GM23338 (cell line): ENCODE measurements at regions not wholly inside any gene's neighbourhood (a gene's known extent, or its start where the extent isn't known, plus 50 kb on each side); places are given as distances from the start of the nearest gene placed in this dataset.

Source experiments
- ATAC-seq: fragments of 200-7000 bp; cut with Tn5 transposase; 3 replicates; pipeline ENCODE4 v1.9.1; 2020
- DNase-seq: peaks from one replicate; pipeline ENCODE4 v3.0.0-alpha.2; 2015; ENCODE audit warnings: low spot score
- H2AFZ ChIP-seq: fragments of 200-600 bp; sonication (generic); 2 replicates; pipeline ENCODE4 v1.8.0; 2016; ENCODE audit warnings: antibody characterized with exemption, mild to moderate bottlenecking, moderate library complexity
- H3F3A ChIP-seq: fragments of 200-600 bp; sonication (generic); replicated peaks from 2 replicates; pipeline ENCODE4 v1.8.0; 2017; ENCODE audit warnings: antibody characterized with exemption, mixed run types, low read depth
- H3K27ac ChIP-seq: fragments of 200-600 bp; sonication (generic); 2 replicates; pipeline ENCODE4 v1.6.1; 2016; ENCODE audit warnings: low read depth
- H3K27me3 ChIP-seq: fragments of 200-600 bp; sonication (generic); 2 replicates; pipeline ENCODE4 v1.8.0; 2016; ENCODE audit warnings: mild to moderate bottlenecking, mixed run types, moderate library complexity; ENCODE audit not compliant: insufficient read depth
- H3K36me3 ChIP-seq: fragments of 200-600 bp; sonication (generic); 2 replicates; pipeline ENCODE4 v1.8.0; 2016; ENCODE audit warnings: mild to moderate bottlenecking; ENCODE audit not compliant: insufficient read depth
- H3K4me1 ChIP-seq: fragments of 200-600 bp; sonication (generic); 2 replicates; pipeline ENCODE4 v1.8.0; 2016; ENCODE audit warnings: mild to moderate bottlenecking, moderate library complexity; ENCODE audit not compliant: insufficient read depth
- H3K4me2 ChIP-seq: fragments of 200-600 bp; sonication (generic); 2 replicates; pipeline ENCODE4 v1.7.1; 2017; ENCODE audit warnings: mixed run types
- H3K4me3 ChIP-seq: fragments of 200-600 bp; sonication (generic); 2 replicates; pipeline ENCODE4 v1.6.1; 2016; ENCODE audit warnings: mixed run types
- H3K79me2 ChIP-seq: fragments of 200-600 bp; sonication (generic); replicated peaks from 2 replicates; pipeline ENCODE4 v1.8.0; 2017; ENCODE audit warnings: mild to moderate bottlenecking; ENCODE audit not compliant: insufficient read depth
- H3K9me2 ChIP-seq: fragments of 200-600 bp; sonication (generic); 2 replicates; pipeline ENCODE4 v1.8.0; 2017; ENCODE audit not compliant: insufficient read depth
- H4K20me1 ChIP-seq: fragments of 200-600 bp; sonication (generic); replicated peaks from 2 replicates; pipeline ENCODE4 v1.8.0; 2017; ENCODE audit warnings: mild to moderate bottlenecking; ENCODE audit not compliant: insufficient read depth
- H3K27ac Mint-ChIP-seq: 2 replicates; pipeline ENCODE4 v1.8.0; 2020; ENCODE audit warnings: inconsistent platforms, mild to moderate bottlenecking, moderate library complexity, mixed read lengths
- H3K27me3 Mint-ChIP-seq: 3 replicates; pipeline ENCODE4 v1.8.0; 2022; ENCODE audit warnings: low read depth, mild to moderate bottlenecking, moderate library complexity, mixed read lengths, inconsistent platforms; ENCODE audit not compliant: insufficient read depth, poor library complexity
- H3K36me3 Mint-ChIP-seq: 3 replicates; pipeline ENCODE4 v1.8.0; 2021; ENCODE audit warnings: low read depth, mild to moderate bottlenecking, inconsistent platforms, moderate library complexity, mixed read lengths
- H3K4me1 Mint-ChIP-seq: 3 replicates; pipeline ENCODE4 v1.8.0; 2020; ENCODE audit warnings: mild to moderate bottlenecking, inconsistent platforms, mixed read lengths
- H3K4me3 Mint-ChIP-seq: 3 replicates; pipeline ENCODE4 v1.8.0; 2021; ENCODE audit warnings: moderate library complexity, mild to moderate bottlenecking, inconsistent platforms, mixed read lengths
- H3K9me3 Mint-ChIP-seq: 3 replicates; pipeline ENCODE4 v1.8.0; 2020; ENCODE audit warnings: moderate library complexity, mild to moderate bottlenecking, inconsistent platforms, mixed read lengths
- CREB1 ChIP-seq: fragments of 250-450 bp; sonication (Bioruptor Pico); IDR thresholded peaks from 2 replicates; pipeline ENCODE4 v1.5.0; 2020; ENCODE audit warnings: low read depth, mild to moderate bottlenecking, moderate library complexity
- CTCF ChIP-seq, 2 experiments: fragments of 200-600 bp in 1 of 2; sonication (generic) in 1 of 2; conservative IDR thresholded peaks; 2 replicates each; pipeline versions ENCODE4 v1.5.1 to v1.6.1; 2016 to 2017; ENCODE audit warnings: antibody characterized with exemption in 2 of 2, low read depth in 2 of 2, mild to moderate bottlenecking in 2 of 2, moderate library complexity in 1 of 2
- ETS1 ChIP-seq: IDR thresholded peaks from 2 replicates; pipeline ENCODE4 v1.6.1; 2016; ENCODE audit warnings: antibody characterized with exemption
- EZH2phosphoT487 ChIP-seq: fragments of 200-600 bp; sonication (generic); IDR thresholded peaks from one replicate; pipeline ENCODE4 v1.8.1; 2018; ENCODE audit warnings: antibody characterized with exemption; ENCODE audit not compliant: unreplicated experiment
- JUNB ChIP-seq: IDR thresholded peaks from one replicate; pipeline ENCODE4 v1.6.1; 2016; ENCODE audit warnings: antibody characterized with exemption; ENCODE audit not compliant: unreplicated experiment
- NANOG ChIP-seq: IDR thresholded peaks from 2 replicates; pipeline ENCODE4 v1.6.1; 2016; ENCODE audit warnings: antibody characterized with exemption, borderline replicate concordance
- POLR2AphosphoS5 ChIP-seq: IDR thresholded peaks from 2 replicates; pipeline ENCODE4 v1.6.1; 2016; ENCODE audit warnings: antibody characterized with exemption, low read depth
- STAT1 ChIP-seq: IDR thresholded peaks from one replicate; pipeline ENCODE4 v1.6.1; 2016; ENCODE audit warnings: antibody characterized with exemption; ENCODE audit not compliant: unreplicated experiment
- ZNF114 ChIP-seq: fragments of 250-450 bp; sonication (Bioruptor Pico); IDR thresholded peaks from 2 replicates; pipeline ENCODE4 v1.5.0; 2020; ENCODE audit warnings: mild to moderate bottlenecking, moderate library complexity
- ZNF331 ChIP-seq: fragments of 250-450 bp; sonication (Bioruptor Pico); IDR thresholded peaks from 2 replicates; pipeline ENCODE4 v1.5.0; 2020; ENCODE audit warnings: low read depth, mild to moderate bottlenecking, moderate library complexity
- ZNF462 ChIP-seq: fragments of 250-450 bp; sonication (Bioruptor Pico); IDR thresholded peaks from 2 replicates; pipeline ENCODE4 v1.5.0; 2020; ENCODE audit warnings: mild to moderate bottlenecking, moderate library complexity

- Histone ChIP-seq H3K36me3 (no peaks in the 10 kb centered on the region; the same call in 1 of the 2 replicates), H3F3A (peaks cover 5% of the 10 kb centered on the region; the same call in 1 of the 2 replicates), H3K4me3 (no peak overlapping the region), H3K27me3 (no peaks in the 10 kb centered on the region), H3K4me1 (peaks cover 54% of the 10 kb centered on the region), H3K9me2 (no peaks in the 10 kb centered on the region), H3K27ac (0 out of 2 replicates have a peak overlapping the region, but pooled peaks have one; percentile 65), H3K79me2 (peaks cover 59% of the 10 kb centered on the region), H3K4me2 (no peak overlapping the region), H2AFZ (no peak overlapping the region), H4K20me1 (peaks cover 40% of the 10 kb centered on the region)
- ATAC-seq (no peak), DNase-seq (no peak)
- H3K4me3 Mint-ChIP-seq, result no peak overlapping the region
- H3K36me3 Mint-ChIP-seq, result peaks cover 5% of the 10 kb centered on the region; the same call in 1 of the 3 replicates
- peaks cover 16% of the 10 kb centered on the region for H3K27me3 Mint-ChIP-seq
- H3K4me1 Mint-ChIP-seq, result peaks cover 80% of the 10 kb centered on the region
- no peak overlapping the region for H3K27ac Mint-ChIP-seq
- no peak for TF ChIP-seq POLR2AphosphoS5
- no peak for TF ChIP-seq EZH2phosphoT487
- TF ChIP-seq ETS1, result no peak
- no peak for TF ChIP-seq NANOG
- H3K9me3 Mint-ChIP-seq, result no peaks in the 10 kb centered on the region
Observed at GRCh38 chr2:120863661-120864320, 128.1 kb downstream of the GLI2 start.

DNA sequence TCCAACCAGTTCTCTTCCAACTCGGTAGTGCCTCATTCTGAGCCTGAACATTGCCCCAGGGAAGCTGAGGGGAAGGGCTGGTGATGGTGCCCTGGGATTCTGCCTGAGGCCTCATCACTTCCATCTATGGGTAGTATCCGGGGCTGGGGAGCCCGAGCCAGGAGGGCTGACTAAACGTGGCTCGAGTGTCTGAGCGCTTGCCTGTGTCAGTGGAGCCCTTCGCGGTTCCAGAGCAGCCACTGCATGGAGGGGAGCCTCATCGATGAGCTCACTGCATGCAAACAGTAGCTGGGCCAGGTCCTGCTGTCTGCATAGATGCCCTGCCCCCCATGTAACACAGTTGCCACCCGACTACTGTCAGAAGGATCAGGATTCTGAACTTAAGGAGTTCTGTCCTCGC is 129.3 kb downstream of the GLI2 start:
- peaks cover 11% of the 10 kb centered on the region for H3K27me3 Mint-ChIP-seq
- peaks cover 53% of the 10 kb centered on the region for H3K4me1 ChIP-seq
- TF ChIP-seq CREB1 (CRISPR knock-in tag) (no peak), CTCF (conservative IDR thresholded peaks at IDR 0.05; ENCODE audit: low read depth in 2 of 2) (no peak), JUNB (no peak), NANOG (no peak), POLR2AphosphoS5 (no peak), ZNF462 (CRISPR knock-in tag) (no peak), ZNF331 (CRISPR knock-in tag) (no peak), STAT1 (no peak), EZH2phosphoT487 (no peak), ETS1 (no peak), ZNF114 (CRISPR knock-in tag) (no peak)

More for the DNA sequence above, 129.3 kb downstream of the GLI2 start:
- Histone ChIP-seq H4K20me1 (peaks cover 45% of the 10 kb centered on the region), H3K27me3 (no peaks in the 10 kb centered on the region), H3K36me3 (no peaks in the 10 kb centered on the region; the same call in 1 of the 2 replicates), H3K9me2 (no peaks in the 10 kb centered on the region), H3K27ac (no peak overlapping the region), H3K4me3 (no peak overlapping the region), H3K4me2 (no peak overlapping the region), H3F3A (0 out of 2 replicates have a peak, but pooled peaks cover 5% of the 10 kb centered on the region), H3K79me2 (peaks cover 65% of the 10 kb centered on the region), H2AFZ (no peak overlapping the region)
- H3K4me3 Mint-ChIP-seq, result no peak overlapping the region
- H3K9me3 Mint-ChIP-seq, result no peaks in the 10 kb centered on the region
- ATAC-seq (no peak), DNase-seq (no peak)
- no peak overlapping the region for H3K27ac Mint-ChIP-seq
- H3K36me3 Mint-ChIP-seq, result peaks cover 5% of the 10 kb centered on the region; the same call in 1 of the 3 replicates
- H3K4me1 Mint-ChIP-seq, result peaks cover 80% of the 10 kb centered on the region
